DMS 273 (cell line): ENCODE measurements at regions not wholly inside any gene's neighbourhood (a gene's known extent, or its start where the extent isn't known, plus 50 kb on each side); places are given as distances from the start of the nearest gene placed in this dataset.
A peak's percentile ranks its signal among the peaks of the same experiment; 100 is the strongest.
"Not testable (repeated sequence)": the region's sequence is repeated elsewhere in the genome, so short reads cannot be mapped to it uniquely, and the experiment has no call there.

Experiments
- DNase-seq: peaks from one replicate; lab custom pipeline; 2025; ENCODE audit not compliant: unreplicated experiment; lab: John Stamatoyannopoulos, UW

DNA sequence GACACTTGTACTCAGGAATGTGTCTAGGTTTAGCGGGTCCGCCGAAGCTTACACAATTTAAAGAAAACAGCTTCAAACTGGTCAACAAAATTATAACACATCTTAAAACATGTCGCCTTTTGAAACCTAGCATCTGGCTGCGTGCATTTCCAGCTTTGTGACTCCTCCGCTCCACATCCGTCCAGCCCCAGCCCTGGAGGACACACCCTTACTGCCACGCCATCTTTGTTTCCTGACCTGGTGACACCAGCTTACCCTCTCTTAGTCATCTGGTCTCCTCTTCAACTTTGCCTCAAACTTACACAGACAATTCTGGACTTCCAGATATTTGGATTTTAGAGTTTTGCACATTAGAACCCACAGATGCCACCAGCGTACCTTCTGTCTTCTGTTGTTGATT is 198.7 kb upstream of the VSTM2A start:
- no peak for DNase-seq

DNA sequence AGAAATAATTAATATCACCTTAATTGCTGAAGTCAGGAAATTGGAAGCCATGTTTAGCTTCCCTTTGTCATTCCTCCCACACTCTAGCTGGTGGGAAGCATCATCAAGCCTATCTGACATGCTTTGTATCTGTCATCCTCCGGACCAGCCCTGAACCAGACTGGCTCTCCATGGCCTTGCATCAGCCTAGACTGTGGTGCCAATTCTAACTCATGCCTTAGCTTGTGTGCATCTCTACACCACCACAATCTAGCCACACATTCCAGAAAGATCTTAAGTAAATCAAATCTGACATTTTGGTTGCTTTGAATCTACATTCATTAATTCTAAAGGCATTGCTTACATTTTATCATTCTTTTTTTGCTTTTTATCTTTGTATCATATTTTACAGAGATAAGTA is 196.4 kb upstream of the VSTM2A start:
- DNase-seq, result no peak

DNA sequence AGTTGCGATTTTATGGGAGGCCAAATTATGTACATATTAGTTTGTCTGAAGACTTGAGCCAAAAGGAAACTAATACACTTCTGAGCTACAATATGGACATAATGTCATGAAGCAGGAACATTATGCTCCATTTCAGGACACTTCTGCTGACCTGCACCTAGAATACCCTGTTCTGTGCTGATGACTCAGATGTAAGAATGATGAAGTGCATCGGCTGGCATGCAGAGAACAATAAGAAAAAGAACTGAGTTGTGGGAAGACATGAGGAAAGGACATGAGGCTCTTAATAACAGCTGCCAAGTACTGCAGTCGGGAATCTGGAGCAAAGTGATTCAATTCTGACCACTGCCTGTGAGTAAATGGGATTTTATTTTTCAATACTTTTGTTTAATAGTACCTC is 192.9 kb upstream of the VSTM2A start:
- no peak for DNase-seq

DNA sequence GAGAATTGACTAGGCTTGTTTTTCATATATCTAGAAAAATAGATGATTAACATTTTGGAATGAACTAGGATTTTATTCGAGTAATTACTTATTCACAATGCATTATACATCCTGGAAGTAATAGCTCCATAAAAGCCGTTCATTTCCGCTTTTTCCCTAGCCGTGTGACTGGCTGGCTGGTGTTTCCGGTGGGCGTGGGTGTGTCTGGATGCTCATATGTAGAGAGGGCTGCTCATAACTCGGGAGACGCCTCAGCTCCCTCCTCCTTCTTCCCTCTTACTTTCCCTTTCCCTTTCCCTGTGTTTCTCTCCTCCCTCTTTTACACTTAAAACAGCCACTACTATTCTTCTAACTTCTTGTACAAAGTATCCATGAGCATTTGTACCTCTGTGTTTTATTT is 187.7 kb upstream of the VSTM2A start:
- DNase-seq, result peak; percentile 46

DNA sequence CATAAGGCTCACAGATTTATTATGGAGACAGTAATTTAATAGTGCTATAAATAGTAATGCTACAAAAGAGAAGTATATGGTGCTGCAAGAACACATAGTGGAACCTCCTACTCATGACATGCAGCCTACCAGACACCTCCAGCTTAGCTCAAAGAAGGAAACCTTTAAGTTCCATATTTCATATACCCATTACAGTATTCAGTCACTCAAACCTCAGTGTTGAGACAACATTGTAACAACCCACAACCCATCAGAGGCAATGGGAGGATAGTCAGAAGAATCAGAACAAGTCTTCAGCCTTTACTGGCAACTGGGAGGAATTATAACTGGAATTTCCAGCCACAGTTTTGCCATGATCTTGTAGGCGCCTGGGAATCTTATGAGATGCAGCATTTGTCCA is 186.3 kb upstream of the VSTM2A start:
- DNase-seq, result no peak

DNA sequence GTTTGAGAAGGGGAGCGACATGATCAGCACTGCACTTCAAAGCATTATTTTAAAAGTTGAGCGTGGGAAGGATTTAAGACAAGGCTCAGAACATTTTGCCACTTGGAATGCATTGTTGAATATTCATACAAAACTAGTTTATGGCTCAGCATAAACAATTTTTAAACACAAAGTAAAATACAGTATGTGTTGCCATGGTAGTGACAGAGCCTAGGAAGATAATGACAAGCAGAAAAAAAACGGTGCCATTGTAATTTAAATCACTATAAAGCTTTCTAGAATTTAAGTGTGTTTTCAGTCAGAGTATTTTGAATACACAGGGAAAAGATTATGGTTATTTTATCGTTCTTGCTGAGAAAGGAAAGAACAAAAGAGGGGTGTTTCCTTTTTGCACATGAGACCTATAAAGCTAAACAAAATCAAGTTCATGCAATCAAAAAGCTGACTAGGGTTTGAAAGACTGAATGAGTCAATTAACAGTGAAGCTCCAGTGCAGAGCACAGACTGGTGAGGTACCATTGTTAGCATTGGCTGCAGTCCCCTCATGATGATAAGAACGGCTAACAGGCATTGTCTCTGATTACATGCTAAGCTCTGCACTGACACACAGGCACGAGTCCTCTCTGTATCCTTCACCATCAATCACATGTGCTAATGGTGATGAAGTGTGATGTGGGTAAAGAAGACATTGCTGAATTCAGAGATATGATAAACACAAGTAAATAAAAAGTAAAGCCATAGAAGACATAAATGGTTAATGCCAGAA is 181.9 kb upstream of the VSTM2A start:
- no peak for DNase-seq

DNA sequence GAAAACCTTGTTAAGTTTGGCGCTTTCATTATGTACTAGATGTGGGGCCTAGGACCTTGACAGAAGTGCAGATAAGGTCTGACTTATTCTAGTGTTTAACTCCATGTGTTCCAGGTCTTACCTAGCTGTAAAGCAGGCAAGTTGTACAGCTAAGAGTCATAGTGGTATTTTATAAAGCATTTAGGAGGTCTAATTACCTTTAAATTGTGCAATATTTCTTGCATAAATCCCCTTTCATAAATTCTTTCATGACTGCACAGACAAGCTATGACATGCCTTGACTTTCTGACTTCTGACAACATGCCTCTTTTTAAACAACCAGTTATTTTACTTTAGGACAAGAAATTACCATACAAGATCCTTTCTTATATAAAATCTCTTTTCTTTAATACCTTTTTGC is 151.6 kb upstream of the VSTM2A start:
- DNase-seq, result no peak

DNA sequence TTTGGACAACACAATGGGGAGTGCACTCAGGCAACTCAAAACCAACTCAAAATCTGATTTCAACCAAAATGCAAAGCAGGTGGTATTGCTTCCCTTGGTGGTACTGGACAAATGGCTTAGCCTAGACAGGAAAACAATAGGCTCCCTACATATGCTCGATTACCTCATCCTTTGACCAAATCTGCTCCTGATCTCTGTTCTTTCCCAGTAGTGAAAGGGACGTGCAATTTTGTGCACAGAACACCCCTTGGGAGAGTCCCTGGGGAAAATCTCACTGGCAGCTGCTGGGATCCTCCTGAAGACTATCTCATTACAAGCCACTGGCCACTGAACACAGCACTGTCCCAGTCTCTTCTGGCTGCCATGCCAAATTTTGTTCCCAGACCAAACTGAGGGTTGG is 149.2 kb upstream of the VSTM2A start:
- DNase-seq, result no peak

DNA sequence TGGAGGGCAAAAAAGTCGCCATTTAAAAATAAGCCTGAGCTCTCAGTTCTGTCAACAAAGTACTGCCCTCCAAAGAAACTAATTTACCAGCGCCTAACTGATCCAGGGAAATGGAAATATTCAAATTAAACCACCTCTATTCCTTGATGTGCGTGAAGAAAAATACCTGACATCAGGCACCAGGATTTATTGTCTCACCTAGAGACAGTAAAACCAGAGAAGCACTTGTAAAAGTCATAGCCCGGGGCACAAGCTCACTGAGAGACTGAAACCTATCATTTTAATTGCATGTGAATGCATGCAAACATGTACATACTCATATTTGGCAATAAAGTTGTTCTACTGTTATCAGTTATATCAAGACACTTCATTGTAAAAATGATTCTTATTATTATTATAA is 147.3 kb upstream of the VSTM2A start:
- no peak for DNase-seq

DNA sequence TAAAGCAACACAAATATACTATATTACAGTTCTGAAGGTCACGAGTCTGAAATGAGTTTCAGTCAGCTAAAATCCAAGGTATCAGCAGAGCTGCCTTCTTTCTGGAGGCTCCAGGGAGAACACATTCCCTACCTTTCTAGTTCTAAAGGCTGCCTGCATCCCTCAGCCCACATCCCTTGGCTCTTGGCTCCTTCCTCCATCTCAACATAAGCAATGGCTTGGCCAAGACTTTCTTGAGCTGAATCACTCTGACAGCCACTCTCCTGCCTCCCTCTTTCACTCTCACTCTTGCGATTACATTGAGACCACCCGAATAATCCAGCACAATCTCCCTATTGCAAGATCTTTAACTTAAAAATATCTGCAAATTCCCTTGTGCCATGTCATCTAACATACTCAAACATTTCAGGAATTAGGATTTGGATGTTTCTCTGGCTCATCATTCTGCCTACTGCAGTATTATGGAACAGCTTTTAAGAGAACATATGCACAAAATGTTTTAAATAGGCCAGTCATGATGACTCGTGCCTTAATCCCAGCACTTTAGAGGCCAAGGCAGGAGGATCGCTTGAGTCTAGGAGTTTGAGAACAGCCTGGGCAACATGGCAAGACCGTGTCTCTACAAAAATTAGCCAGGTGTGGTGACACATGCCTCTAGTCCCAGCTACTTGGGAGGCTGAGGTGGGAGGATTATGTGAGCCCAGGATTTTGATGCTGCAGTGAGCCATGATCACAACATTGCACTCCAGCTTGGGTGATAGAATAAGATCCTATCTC is 144.2 kb upstream of the VSTM2A start:
- DNase-seq, result peak; percentile 7

DNA sequence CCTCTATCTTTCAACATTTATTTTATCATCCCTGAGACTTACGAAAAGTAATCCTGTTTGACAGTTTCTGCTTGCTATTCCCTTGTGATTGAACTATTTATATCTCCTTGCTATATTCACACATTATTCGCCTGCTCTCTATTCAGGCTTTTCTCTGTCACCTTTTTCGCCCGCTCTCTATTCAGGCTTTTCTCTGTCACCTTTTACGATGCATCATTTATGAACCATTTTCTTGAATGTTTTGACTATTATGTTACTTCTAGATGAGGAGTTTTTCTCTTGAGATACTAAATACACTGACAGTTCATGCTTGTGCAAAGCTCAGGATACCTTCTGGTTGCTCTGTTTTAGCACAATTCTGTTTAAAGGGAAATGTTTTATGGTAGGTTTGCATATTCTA is 143.3 kb upstream of the VSTM2A start:
- DNase-seq, result no peak

DNA sequence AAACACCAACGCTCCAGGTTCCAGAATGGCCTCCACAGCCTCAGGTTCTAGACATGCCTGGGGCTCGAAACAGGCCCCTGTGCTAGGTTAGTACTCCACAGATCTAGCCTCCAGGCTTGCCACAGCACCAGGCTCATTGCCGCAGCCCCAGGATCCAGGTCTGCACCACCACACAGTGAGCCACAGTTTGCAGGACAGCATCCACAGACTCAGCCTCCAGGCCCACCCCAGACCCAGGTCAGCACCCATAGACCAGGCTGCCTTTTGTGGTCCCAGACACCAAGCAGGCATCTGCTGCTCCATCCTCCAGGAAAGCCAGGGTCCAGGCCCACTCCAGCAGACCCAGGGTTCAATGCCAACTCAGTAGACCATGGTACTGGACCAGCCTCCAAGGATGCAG is 132.3 kb upstream of the VSTM2A start:
- no peak for DNase-seq

DNA sequence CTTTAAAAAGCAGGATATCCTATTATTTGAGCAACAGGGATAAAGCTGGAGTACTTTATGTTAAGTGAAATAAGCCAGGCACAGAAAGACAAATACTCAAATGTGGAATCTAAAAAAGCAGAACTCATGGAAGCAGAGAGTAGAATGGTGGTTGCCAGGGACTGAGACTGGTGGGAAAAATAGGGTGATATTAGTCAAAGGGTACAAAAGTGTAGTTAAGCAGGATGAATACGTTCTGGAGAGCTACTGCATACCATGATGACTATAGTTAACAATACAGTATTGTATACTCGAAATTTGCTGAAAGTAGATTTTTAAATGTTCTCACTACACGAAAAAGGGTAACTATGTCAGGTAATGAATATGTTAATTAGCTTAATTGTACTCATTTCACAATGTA is 125.5 kb upstream of the VSTM2A start:
- DNase-seq, result no peak

DNA sequence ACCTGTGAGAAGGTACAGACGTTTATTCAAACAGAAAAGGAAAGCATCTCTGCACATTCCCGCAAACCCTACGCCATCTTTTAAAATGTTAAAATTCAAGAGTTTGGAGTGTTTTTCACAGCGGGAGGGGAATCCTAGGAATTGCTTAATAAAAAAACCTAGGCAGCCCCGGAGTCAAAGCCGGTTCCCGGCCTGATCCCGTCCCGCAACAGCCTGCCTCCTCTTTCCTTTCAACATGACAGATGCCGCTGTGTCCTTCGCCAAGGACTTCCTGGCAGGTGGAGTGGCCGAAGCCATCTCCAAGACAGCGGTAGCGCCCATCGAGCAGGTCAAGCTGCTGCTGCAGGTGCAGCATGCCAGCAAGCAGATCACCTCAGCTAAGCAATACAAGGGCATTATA is 123.0 kb upstream of the VSTM2A start:
- DNase-seq, result no peak

DNA sequence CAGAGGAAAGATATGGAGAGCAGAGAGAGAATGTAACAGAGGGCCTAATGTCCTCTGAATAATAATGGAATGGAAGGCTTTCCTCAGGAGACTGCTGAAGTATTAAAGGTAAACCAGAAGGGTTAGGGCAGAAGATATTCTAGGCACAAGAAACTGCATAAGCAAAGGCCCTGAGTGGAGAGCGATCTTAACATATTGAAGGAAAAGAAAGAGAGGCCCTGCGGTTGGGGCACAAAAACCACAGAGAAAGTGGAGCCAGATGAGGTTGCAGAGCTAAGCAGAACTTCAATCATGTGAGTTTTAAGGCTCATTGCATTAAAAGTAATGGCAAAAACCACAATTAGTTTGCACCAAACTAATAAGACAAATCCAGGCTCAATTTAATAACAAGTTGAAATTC is 115.8 kb upstream of the VSTM2A start:
- no peak for DNase-seq

DNA sequence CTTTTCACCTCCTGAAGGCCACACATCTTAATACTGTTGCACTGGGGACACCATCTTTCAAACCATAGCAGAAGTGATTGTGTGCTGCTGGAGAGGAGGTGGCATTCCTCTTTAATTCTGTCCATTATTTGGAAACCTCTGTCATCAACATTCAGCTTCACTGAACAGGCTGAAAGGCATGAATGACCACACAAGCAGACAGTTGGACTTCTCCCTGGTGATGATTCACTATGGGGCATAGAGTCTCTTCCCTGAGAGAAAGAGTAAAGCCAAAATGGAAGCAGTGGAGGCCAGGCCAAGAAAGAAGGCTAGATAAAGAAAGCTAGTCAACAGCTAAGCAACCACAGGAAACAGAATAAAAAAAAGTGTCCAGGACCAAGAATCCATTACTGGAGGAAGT is 113.1 kb upstream of the VSTM2A start:
- no peak for DNase-seq

DNA sequence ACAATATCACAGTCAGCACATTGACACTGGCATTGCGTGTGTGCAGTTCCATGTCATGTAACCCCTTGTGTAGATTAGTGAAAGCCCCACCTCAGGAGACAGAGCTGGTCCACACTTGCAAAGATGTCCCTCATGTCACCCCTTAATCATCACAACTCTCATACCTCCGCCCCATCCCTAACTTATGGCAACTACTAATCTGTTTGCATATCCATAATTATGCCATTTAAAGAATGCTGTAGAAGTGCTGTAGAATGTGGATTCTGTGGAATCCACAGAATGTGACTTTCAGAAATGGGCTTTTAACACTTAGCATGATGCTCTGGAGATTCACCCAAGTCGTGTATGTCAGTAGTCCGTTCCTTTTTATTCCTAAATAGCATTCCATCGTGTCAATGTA is 102.8 kb upstream of the VSTM2A start:
- no peak for DNase-seq

DNA sequence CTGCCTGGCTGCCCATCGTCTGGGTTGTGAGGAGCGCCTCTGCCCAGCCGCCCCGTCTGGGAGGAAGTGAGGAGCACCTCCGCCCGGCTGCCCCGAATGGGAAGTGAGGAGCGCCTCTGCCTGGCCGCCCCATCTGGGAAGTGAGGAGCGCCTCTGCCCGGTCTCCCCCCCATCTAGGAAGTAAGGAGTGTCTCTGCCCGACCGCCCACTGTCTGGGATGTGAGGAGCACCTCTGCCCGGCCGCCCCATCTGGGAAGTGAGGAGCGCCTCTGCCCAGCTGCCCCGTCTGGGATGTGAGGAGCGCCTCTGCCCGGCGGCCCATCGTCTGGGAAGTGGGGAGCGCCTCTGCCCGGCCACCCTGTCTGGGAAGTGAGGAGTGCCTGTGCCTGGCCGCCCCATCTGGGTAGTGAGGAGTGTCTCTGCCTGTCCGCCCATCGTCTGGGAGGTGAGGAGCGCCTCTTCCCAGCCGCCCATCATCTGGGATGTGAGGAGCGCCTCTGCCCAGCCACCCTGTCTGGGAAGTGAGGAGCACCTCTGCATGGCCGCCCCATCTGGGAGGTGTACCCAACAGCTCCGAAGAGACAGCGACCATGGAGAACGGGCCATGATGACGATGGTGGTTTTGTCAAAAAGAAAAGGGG is 98.0 kb upstream of the VSTM2A start:
- not testable (repeated sequence) for DNase-seq

DNA sequence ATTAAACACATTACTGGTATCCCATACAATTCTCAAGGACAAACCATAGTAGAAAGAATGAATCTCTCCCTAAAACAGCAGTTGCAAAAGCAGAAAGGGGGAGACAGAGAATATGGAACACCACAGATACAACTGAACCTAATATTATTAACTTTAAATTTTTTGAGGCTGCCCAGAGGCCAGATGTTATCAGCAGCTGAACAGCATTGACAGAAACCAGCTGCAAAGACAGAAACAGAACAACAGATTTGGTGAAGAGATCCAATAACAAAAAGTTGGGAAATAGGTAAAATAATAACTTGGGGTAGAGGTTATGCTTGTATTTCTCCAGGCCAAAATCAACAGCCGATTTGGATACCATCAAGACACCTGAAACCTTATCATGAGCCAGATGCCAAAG is 89.0 kb upstream of the VSTM2A start:
- DNase-seq, result not testable (repeated sequence)

DNA sequence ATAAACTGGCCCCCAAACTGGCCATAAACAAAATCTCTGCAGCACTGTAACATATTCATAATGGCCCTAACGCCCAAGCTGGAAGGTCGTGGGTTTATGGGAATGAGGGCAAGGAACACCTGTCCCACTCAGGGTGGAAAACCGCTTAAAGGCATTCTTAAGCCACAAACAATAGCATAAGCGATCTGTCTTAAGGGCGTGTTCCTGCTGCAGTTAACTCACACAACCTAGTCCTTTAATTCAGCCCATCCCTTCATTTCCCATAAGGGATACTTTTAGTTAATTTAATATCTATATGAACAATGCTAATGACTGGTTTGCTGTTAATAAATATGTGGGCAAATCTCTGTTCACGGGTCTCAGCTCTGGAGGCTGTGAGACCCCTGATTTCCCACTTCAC is 87.5 kb upstream of the VSTM2A start:
- not testable (repeated sequence) for DNase-seq

DNA sequence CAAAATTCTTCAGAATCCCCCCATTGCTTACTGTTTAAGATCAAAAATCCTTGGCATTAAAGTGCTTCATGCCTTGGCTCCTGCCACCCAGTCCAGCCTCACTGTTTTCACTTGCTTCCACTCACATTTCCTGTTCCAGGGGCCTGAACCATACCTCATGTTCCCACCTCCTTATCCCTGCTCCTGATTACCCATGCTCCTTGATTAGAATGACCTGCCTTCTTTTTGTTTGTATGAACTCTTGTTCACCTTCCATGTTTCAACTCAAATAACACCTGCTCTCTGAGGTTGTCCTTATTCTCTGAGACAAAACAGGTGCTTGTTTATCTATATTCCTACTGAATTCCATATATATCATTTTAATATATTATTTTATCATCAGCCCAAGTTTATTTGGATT is 77.1 kb upstream of the VSTM2A start:
- DNase-seq, result no peak

DNA sequence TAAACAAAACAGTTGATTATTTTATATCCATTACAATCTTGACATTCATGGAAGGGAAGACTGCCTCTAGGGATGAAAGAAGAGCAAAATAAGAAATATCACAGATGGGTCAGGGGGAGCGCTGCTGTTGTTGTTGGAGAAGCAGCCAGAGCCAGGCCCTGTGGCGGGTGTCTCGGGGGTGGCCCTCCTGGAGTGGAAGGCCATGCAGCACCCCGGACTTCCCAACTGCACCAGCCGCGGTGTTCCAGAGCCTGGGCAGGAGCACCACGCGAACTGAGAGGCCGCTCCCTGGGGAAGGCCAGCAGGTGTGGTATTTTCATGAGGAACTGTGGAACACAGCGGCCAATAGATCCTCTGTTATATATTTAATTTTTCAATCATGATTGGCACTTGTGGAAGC is 72.4 kb upstream of the VSTM2A start:
- no peak for DNase-seq
